DOHH2 (cell line): ENCODE measurements at regions not wholly inside any gene's neighbourhood (a gene's known extent, or its start where the extent isn't known, plus 50 kb on each side); places are given as distances from the start of the nearest gene placed in this dataset.
A peak's percentile ranks its signal among the peaks of the same experiment; 100 is the strongest.

ENCODE experiments used
- H3F3A ChIP-seq: fragments of 200-600 bp; sonication (generic), shearing (Covaris generic); 2 replicates; pipeline ENCODE4 v1.6.0; 2016; ENCODE audit warnings: antibody characterized with exemption, mild to moderate bottlenecking; ENCODE audit not compliant: control insufficient read depth, insufficient read depth
- H3K27ac ChIP-seq: fragments of 200-600 bp; sonication (generic); 2 replicates; pipeline ENCODE4 v1.5.1; 2014; ENCODE audit warnings: low read depth, mild to moderate bottlenecking, low read length, moderate library complexity
- H3K27me3 ChIP-seq: fragments of 200-600 bp; sonication (generic); 2 replicates; pipeline ENCODE4 v1.6.1; 2014; ENCODE audit warnings: mild to moderate bottlenecking, low read length, mixed read lengths; ENCODE audit not compliant: control insufficient read depth
- H3K36me3 ChIP-seq: fragments of 200-600 bp; sonication (generic); 2 replicates; pipeline ENCODE4 v1.6.1; 2014; ENCODE audit warnings: mild to moderate bottlenecking, low read length, moderate library complexity, mixed read lengths; ENCODE audit not compliant: control insufficient read depth
- H3K4me1 ChIP-seq: fragments of 200-600 bp; sonication (generic); 2 replicates; pipeline ENCODE4 v1.6.1; 2014; ENCODE audit warnings: mild to moderate bottlenecking, low read length, mixed read lengths; ENCODE audit not compliant: control insufficient read depth
- H3K4me2 ChIP-seq: fragments of 200-600 bp; sonication (generic); 2 replicates; pipeline ENCODE4 v1.6.0; 2014; ENCODE audit warnings: mild to moderate bottlenecking, low read length, moderate library complexity
- H3K4me3 ChIP-seq: fragments of 200-600 bp; sonication (generic); 2 replicates; pipeline ENCODE4 v1.5.1; 2014; ENCODE audit warnings: mild to moderate bottlenecking, low read length, mixed read lengths
- H3K79me2 ChIP-seq: fragments of 200-600 bp; sonication (generic); 2 replicates; pipeline ENCODE4 v1.6.1; 2014; ENCODE audit warnings: mild to moderate bottlenecking, low read length, mixed read lengths; ENCODE audit not compliant: control insufficient read depth
- H3K9me2 ChIP-seq: fragments of 200-600 bp; sonication (generic); replicated peaks from 2 replicates; pipeline ENCODE4 v1.6.1; 2014; ENCODE audit warnings: mild to moderate bottlenecking, low read length, mixed read lengths; ENCODE audit not compliant: control insufficient read depth
- H3K9me3 ChIP-seq: fragments of 200-600 bp; sonication (generic); 2 replicates; pipeline ENCODE4 v1.6.1; 2014; ENCODE audit warnings: antibody characterized with exemption, low read length, mixed read lengths; ENCODE audit not compliant: control insufficient read depth, insufficient read depth
- H4K20me1 ChIP-seq: fragments of 200-600 bp; sonication (generic); 2 replicates; pipeline ENCODE4 v1.6.0; 2014; ENCODE audit warnings: low read depth, mild to moderate bottlenecking, antibody characterized with exemption, low read length, moderate library complexity; ENCODE audit not compliant: control insufficient read depth, insufficient read depth
- CTCF ChIP-seq: fragments of 200-600 bp; sonication (generic); IDR thresholded peaks from one replicate; pipeline ENCODE4 v1.5.1; 2014; ENCODE audit warnings: antibody characterized with exemption, mild to moderate bottlenecking, low read depth, low read length; ENCODE audit not compliant: poor library complexity, severe bottlenecking
- EZH2phosphoT487 ChIP-seq: fragments of 200-600 bp; sonication (generic); IDR thresholded peaks from 2 replicates; pipeline ENCODE4 v1.6.1; 2017; ENCODE audit warnings: borderline replicate concordance, mild to moderate bottlenecking, antibody characterized with exemption, low read length, moderate library complexity, mixed read lengths

- no peak overlapping the region for H3K4me3 ChIP-seq
- H3K4me1 ChIP-seq = peaks cover 23% of the 10 kb centered on the region
- H4K20me1 ChIP-seq = no peaks in the 10 kb centered on the region
- H3K9me3 ChIP-seq = no peaks in the 10 kb centered on the region
- no peaks in the 10 kb centered on the region for H3K36me3 ChIP-seq
- H3F3A ChIP-seq = no peaks in the 10 kb centered on the region
- no peaks in the 10 kb centered on the region for H3K27me3 ChIP-seq
- TF ChIP-seq EZH2phosphoT487 = no peak
- TF ChIP-seq CTCF = no peak
- H3K79me2 ChIP-seq = no peaks in the 10 kb centered on the region
- peak overlapping the region; percentile 0; the same call in 1 of the 2 replicates for H3K4me2 ChIP-seq
- H3K9me2 ChIP-seq = no peaks in the 10 kb centered on the region
- no peak overlapping the region for H3K27ac ChIP-seq
Measured at GRCh38 chr7:116159711-116160110, 50.6 kb upstream of the TES start.
